Prostate gland (tissue), 2 donors: ENCODE measurements at regions not wholly inside any gene's neighbourhood (a gene's known extent, or its start where the extent isn't known, plus 50 kb on each side); places are given as distances from the start of the nearest gene placed in this dataset.
"Not testable (repeated sequence)": the region's sequence is repeated elsewhere in the genome, so short reads cannot be mapped to it uniquely, and the experiment has no call there.

Source experiments
- CTCF ChIP-seq, 4 experiments: fragments of 200-600 bp in 2 of 4; fragments of 450-650 bp in 2 of 4; sonication (generic) in 2 of 4; IDR thresholded peaks; 1 replicate in 3 of 4; 2 replicates in 1 of 4; pipeline ENCODE4 v1.5.1; 2016 to 2019; ENCODE audit warnings: antibody characterized with exemption in 4 of 4, mild to moderate bottlenecking in 2 of 4, moderate library complexity in 2 of 4
- POLR2A ChIP-seq: fragments of 450-650 bp; IDR thresholded peaks from one replicate; pipeline ENCODE4 v1.6.1; 2016; ENCODE audit warnings: antibody characterized with exemption, mild to moderate bottlenecking

GRCh38 chr2:192921631-192922030, 726.9 kb upstream of the TMEFF2 start:
- not testable (repeated sequence) for TF ChIP-seq POLR2A; CTCF (IDR thresholded peaks at IDR 0.05)
